Ectodermal cell (in vitro differentiated cells): ENCODE measurements at regions not wholly inside any gene's neighbourhood (a gene's known extent, or its start where the extent isn't known, plus 50 kb on each side); places are given as distances from the start of the nearest gene placed in this dataset.

Experiments
- H3K27ac ChIP-seq: 2 replicates; pipeline ENCODE4 v1.7.0; 2013; ENCODE audit warnings: mild to moderate bottlenecking, low read depth, low read length; ENCODE audit not compliant: insufficient read depth, poor library complexity, severe bottlenecking
- H3K27me3 ChIP-seq: 2 replicates; pipeline ENCODE4 v1.7.0; 2013; ENCODE audit warnings: mild to moderate bottlenecking, low read length; ENCODE audit not compliant: insufficient read depth, control insufficient read depth, poor library complexity, severe bottlenecking
- H3K36me3 ChIP-seq: one replicate; pipeline ENCODE4 v1.7.0; 2013; ENCODE audit warnings: low read length; ENCODE audit not compliant: control insufficient read depth, insufficient read depth
- H3K4me1 ChIP-seq: one replicate; pipeline ENCODE4 v1.7.0; 2013; ENCODE audit warnings: low read length; ENCODE audit not compliant: control insufficient read depth, insufficient read depth
- H3K4me3 ChIP-seq: 2 replicates; pipeline ENCODE4 v1.7.0; 2013; ENCODE audit warnings: low read depth, low read length, control low read depth; ENCODE audit not compliant: insufficient read depth
- H3K9me3 ChIP-seq: 2 replicates; pipeline ENCODE4 v1.7.0; 2013; ENCODE audit warnings: mild to moderate bottlenecking, low read length, moderate library complexity; ENCODE audit not compliant: control insufficient read depth
- WGBS, 2 experiments: methylation state at CpG; one replicate each; pipeline ENCODE4 v1.1.7; 2013; ENCODE audit warnings: missing lambda C conversion rate in 2 of 2; 5-methylcytosine and 5-hydroxymethylcytosine counted together

DNA sequence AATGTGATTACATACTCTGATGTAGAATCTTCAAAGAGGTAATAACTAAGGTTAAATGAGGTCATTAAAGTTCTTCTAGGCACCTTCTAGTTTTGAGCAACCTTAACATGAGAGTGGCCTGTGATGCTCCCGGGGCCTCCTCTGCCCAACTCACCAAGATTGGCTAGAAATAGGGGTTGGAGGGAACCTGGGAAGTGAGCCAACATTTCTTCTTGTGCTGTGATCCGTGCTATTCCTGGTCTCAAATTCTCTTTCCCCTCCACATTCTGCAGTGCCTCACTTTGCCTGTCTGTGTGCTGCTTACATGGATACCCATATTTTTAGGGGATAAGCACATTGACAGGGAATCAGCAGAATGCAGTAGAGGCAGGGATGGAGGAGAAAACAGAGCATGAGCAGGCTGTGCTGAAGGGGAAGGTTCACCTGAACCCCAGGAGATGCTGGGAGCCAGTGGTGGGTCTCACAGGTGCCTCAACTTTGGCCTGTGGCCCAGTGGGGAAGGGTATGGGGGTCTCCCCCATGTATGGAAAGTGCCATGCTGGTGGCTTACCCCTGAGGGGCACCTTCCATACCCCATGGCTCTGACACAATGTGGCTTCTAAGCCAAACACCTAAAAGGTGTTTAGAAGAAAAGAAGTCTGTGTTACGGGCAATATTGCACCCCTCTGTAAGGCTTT lies 164.7 kb upstream of the CHD6 start:
- 85 to 89% methylated on average over 3 of the region's 3 CpGs for WGBS, 2 experiments
- H3K4me3 ChIP-seq = no peak overlapping the region
- no peaks in the 10 kb centered on the region for H3K36me3 ChIP-seq
- H3K27ac ChIP-seq = no peak overlapping the region
- no peaks in the 10 kb centered on the region for H3K4me1 ChIP-seq
- H3K27me3 ChIP-seq = no peaks in the 10 kb centered on the region
- no peaks in the 10 kb centered on the region for H3K9me3 ChIP-seq

DNA sequence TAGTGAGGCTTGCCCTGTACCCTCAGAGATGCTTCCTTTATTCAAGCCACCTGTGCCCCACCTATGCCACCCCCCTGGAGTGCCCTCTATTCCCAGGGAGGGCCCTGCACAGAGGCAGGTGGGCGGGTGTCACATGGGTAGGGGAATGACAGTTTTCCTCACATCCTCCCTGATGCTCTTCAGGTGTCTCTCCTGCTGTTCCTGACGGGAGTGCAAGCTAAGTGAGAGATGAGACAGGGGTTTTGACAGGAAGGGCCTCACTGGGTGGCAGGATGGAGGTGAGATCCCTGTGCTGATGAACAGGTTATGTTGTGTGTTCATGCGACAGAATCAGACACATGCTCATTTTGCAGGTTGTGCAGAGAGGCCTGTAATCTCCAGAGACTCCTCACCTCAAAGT lies 164.1 kb upstream of the CHD6 start:
- Histone ChIP-seq H3K4me3 (no peak overlapping the region), H3K36me3 (no peaks in the 10 kb centered on the region), H3K9me3 (no peaks in the 10 kb centered on the region), H3K27me3 (no peaks in the 10 kb centered on the region), H3K27ac (no peak overlapping the region), H3K4me1 (no peaks in the 10 kb centered on the region)
- WGBS, 2 experiments = 93 to 94% methylated on average over 3 of the region's 3 CpGs

DNA sequence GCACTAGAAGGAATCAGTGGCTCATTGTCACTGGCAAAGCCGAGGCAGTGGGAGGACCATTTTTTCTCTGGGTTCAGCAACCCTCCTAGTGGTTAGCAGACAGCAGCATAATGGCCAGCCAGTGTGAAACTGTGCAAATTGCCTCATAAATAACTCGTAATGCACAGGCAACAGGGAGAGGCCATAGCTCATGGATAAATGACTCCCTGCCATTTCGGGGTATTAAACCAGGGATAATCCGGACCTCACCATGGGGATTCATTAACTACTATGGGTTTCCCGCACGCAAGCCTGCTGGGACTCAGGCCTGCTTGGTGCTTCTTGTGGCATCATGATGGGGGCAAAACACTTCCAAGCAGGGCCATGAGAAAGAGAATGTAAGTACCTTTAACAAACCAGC lies 158.2 kb upstream of the CHD6 start:
- no peak overlapping the region for H3K27ac ChIP-seq

DNA sequence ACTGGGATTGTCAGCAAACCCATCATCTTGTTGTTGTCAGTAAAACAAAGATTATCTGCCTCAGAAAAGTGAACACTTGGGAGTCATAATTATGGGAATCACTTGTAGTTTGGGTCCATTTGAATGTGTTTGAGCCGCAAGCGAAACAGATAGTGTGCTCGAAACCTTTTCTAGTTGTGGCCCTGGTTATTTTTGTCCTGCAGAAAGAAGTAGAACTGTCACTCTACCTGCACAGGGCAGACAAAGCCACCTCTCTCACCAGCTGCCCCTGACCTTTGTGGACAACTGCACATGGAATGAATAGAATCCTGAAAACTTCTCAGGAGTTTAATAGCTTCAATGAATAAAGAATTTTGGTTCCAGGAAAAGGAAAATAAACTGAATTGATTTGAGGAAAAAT lies 156.1 kb upstream of the CHD6 start:
- H3K4me1 ChIP-seq = peaks cover 6% of the 10 kb centered on the region
- H3K4me3 ChIP-seq = no peak overlapping the region
- 93 to 97% methylated on average over 3 of the region's 3 CpGs for WGBS, 2 experiments
- no peaks in the 10 kb centered on the region for H3K27me3 ChIP-seq
- H3K36me3 ChIP-seq = no peaks in the 10 kb centered on the region
- no peak overlapping the region for H3K27ac ChIP-seq
- no peaks in the 10 kb centered on the region for H3K9me3 ChIP-seq

More for the DNA sequence above, 158.2 kb upstream of the CHD6 start:
- Histone ChIP-seq H3K9me3 (no peaks in the 10 kb centered on the region), H3K27me3 (no peaks in the 10 kb centered on the region), H3K4me1 (no peaks in the 10 kb centered on the region), H3K36me3 (no peaks in the 10 kb centered on the region), H3K4me3 (no peak overlapping the region)
- WGBS, 2 experiments = 77 to 78% methylated on average over 6 of the region's 6 CpGs

DNA sequence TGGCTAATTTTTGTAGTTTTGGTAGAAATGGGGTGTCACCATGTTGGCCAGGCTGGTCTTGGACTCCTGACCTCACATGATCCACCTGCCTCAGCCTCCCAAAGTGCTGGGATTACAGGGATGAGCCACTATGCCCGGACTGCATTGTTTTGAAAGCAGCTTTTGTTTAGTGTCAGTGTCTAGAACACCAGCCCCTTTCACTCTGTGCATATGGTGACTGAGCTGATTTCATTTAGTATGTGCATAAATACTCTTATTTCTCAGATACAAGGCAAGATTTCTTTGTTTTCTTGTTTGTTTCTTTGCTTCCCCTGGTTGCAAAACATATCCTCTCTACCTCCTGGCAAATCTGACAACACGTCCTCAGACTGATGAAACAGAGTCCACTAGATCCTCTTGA lies 152.8 kb upstream of the CHD6 start:
- H3K36me3 ChIP-seq = no peaks in the 10 kb centered on the region
- 94 to 96% methylated on average over 2 of the region's 2 CpGs for WGBS, 2 experiments
- no peak overlapping the region for H3K4me3 ChIP-seq

DNA sequence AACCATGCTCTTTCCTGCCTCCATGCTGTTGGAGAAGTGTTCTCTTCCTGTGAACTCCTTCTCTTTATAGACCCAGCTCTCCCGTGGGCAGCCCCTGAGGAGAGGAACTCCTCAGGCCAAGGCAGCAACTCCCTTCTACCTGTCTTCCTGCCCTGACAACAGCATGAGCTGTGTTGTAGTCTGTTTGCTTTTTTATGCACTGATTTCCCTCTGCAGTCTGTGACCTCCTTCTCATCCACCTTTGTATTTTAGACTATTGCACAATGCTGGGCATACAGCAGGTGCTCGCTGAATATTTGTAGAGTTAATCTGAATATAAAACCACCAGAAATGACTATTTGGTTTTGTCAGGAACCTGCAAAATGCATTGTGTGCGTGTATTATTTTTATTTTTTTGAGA lies 152.2 kb upstream of the CHD6 start:
- no peak overlapping the region for H3K27ac ChIP-seq
- H3K4me3 ChIP-seq = no peak overlapping the region
- no peaks in the 10 kb centered on the region for H3K9me3 ChIP-seq
- H3K27me3 ChIP-seq = no peaks in the 10 kb centered on the region
- H3K4me1 ChIP-seq = peaks cover 8% of the 10 kb centered on the region
- WGBS, 2 experiments = 76 to 81% methylated on average over 3 of the region's 3 CpGs
- H3K36me3 ChIP-seq = no peaks in the 10 kb centered on the region

More for the DNA sequence above, 152.8 kb upstream of the CHD6 start:
- H3K27ac ChIP-seq = no peak overlapping the region
- peaks cover 8% of the 10 kb centered on the region for H3K4me1 ChIP-seq
- no peaks in the 10 kb centered on the region for H3K9me3 ChIP-seq
- H3K27me3 ChIP-seq = no peaks in the 10 kb centered on the region

DNA sequence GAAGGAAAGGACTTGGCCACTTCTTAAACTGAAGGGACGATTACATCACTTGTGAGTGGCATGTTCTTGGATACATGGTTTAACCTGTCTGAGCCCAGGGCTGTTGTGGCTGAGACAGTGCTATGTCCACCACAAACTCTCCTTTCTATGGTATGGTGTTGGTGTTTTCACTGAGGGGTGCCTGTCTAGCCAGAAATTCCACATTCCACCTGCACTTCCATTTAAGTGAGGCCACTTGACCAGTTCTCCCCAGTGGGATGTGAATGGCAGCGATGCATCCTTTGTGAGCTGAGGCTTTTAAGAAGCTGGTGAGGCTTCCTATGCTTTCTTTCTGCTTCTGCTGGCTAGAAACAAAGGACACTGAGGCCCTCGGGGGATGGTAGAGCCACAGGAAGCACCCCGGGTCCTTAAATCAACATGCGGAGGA lies 151.4 kb upstream of the CHD6 start:
- no peaks in the 10 kb centered on the region for H3K27me3 ChIP-seq
- H3K4me1 ChIP-seq = peaks cover 8% of the 10 kb centered on the region
- no peaks in the 10 kb centered on the region for H3K9me3 ChIP-seq
- H3K27ac ChIP-seq = no peak overlapping the region
- 25 to 26% methylated on average over 5 of the region's 5 CpGs for WGBS, 2 experiments
- H3K4me3 ChIP-seq = no peak overlapping the region
- no peaks in the 10 kb centered on the region for H3K36me3 ChIP-seq

DNA sequence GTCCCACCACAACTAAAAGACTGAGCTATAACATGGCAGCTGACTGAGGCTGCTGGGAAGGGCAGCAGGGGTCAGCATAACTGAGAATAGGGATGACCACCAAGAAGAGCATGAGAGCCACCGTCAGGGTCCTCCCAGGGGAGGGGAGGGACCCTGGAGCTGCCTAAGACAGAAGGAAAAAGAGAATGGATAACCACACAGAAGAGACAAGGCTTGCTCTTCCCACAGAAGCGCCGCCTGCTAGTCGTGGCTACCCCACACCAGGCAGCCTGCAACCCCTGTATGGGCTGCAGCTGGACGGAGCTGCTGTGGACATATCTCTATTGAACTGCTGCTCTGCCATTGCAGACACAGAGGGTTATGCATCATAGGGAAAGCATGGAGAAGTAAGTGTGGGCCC lies 132.0 kb upstream of the CHD6 start:
- 85 to 93% methylated on average over 5 of the region's 5 CpGs for WGBS, 2 experiments
- Histone ChIP-seq H3K27me3 (no peaks in the 10 kb centered on the region), H3K4me1 (no peaks in the 10 kb centered on the region), H3K27ac (no peak overlapping the region), H3K9me3 (no peaks in the 10 kb centered on the region), H3K4me3 (no peak overlapping the region), H3K36me3 (no peaks in the 10 kb centered on the region)

DNA sequence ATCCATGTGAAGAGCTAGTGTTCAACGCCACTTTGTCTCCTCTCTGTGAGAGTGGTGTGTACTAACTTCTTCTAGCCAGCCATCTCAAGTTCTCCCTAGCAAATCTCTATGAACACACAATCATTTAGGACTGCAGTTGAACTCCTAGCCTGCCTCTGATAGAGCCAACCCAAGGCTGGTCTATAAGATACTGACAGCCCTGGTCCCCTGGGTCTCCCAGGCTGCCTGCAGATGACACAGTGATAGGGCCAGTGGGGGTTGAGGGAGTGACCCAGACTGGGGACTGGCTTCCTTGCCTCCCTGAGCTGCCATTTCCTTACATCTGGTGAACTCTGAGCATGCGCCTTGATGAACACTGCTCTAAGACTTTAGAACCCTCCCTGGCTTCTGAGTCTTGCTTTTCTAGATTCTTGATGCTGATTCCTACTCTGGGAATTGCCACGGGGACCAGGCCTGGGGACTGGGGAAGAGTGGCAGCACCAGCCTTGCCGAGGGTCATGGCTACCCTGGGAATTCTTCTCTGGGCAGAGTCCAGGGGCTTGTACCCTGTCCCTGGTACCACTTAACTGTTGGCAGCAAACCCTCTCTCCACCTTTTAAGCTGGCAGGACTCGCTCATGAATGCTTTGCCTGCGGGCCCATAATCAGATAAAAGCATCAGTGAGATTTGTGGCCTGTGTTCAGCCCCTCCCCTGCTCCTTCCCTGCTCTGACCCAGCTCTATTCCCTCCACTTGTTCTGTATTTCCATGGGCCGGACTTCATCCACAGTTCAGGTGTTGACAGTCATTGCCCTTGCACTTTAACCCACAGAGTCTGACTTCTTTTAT lies 130.8 kb upstream of the CHD6 start:
- Histone ChIP-seq H3K27ac (no peak overlapping the region), H3K4me1 (no peaks in the 10 kb centered on the region), H3K4me3 (no peak overlapping the region), H3K9me3 (no peaks in the 10 kb centered on the region), H3K36me3 (no peaks in the 10 kb centered on the region), H3K27me3 (no peaks in the 10 kb centered on the region)
- WGBS, 2 experiments = 92 to 93% methylated on average over 7 of the region's 7 CpGs

DNA sequence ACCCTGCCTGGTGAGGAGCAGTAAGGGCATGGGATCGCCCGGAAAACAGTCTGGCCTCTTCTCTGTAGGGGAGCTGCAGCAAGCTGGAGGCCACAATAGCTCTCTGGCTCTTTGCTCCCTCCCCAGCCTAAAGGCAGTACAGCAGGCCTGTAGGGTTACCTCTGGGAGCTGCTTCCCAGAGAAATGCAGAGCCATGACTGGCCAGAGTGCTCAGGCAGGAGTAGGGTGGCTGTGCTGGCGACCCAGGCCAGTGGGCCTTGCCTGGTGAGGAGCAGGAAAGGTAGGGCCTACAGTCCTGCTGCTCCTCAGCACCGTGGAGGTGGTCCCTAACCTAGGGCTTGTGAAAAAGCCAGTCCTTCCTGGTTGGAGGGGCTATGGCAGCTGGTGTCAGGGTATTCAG lies 129.9 kb upstream of the CHD6 start:
- Histone ChIP-seq H3K36me3 (no peaks in the 10 kb centered on the region), H3K9me3 (no peaks in the 10 kb centered on the region), H3K27me3 (no peaks in the 10 kb centered on the region), H3K27ac (no peak overlapping the region), H3K4me1 (no peaks in the 10 kb centered on the region), H3K4me3 (no peak overlapping the region)
- 78 to 79% methylated on average over 4 of the region's 4 CpGs for WGBS, 2 experiments
